ENCODE measurements at regions not wholly inside any gene's neighbourhood (a gene's known extent, or its start where the extent isn't known, plus 50 kb on each side); places are given as distances from the start of the nearest gene placed in this dataset.

DNA sequence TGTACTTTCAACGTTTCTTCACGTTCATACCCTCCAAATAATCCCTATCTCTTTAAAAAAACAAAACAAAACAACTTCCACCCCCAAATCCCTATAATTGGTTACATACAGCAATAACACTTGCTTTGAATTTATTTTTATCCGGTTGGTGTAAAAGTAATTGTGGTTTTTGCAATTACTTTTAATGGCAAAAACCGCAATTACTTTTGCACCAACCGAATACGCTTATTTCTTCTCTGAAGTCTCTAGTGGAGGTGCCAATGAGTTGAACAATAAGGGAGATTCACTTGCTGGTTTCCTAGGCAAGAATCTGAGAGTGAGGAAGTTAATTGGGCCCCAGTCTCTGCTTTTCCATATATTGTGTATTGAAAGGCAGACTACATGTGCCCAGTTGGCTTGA is 133.3 kb downstream of the DACT1 start:
- Histone ChIP-seq H2AFZ (ENCODE audit: low read length) (no peak overlapping the region), H2AK5ac (ENCODE audit: insufficient read length, low read length) (no peak overlapping the region), H2BK12ac (ENCODE audit: insufficient read length, low read depth, low read length) (no peak overlapping the region), H3K79me1 (ENCODE audit: insufficient read depth, low read depth, low read length, poor library complexity, severe bottlenecking) (no peaks in the 10 kb centered on the region), H3T11ph (ENCODE audit: low read length) (no peak overlapping the region), H4K8ac (replicated peaks; ENCODE audit: insufficient read length, low read depth, low read length) (no peak overlapping the region), H3K4me1 (ENCODE audit: insufficient read depth, low read length) (peaks cover 3% of the 10 kb centered on the region), H4K5ac (ENCODE audit: insufficient read length, low read depth, low read length) (no peak overlapping the region), H3K27me3 (ENCODE audit: insufficient read depth, low read length) (peaks cover 5% of the 10 kb centered on the region; the same call in 1 of the 2 replicates), H3K23ac (ENCODE audit: insufficient read length, low read depth, low read length) (no peak overlapping the region), H3K79me2 (ENCODE audit: insufficient read depth, low read length) (no peaks in the 10 kb centered on the region), H4K91ac (ENCODE audit: insufficient read length, low read depth, low read length) (no peak overlapping the region), H2BK120ac (ENCODE audit: low read depth, low read length, poor library complexity, severe bottlenecking) (no peak overlapping the region), H3K18ac (ENCODE audit: insufficient read length, low read depth, low read length) (no peak overlapping the region), H3K9ac (ENCODE audit: extremely low read depth, insufficient read length, low read length) (no peak overlapping the region), H3K4me2 (ENCODE audit: insufficient read depth, insufficient read length, low read length) (no peak overlapping the region), H3K56ac (ENCODE audit: insufficient read length, low read depth, low read length) (no peak overlapping the region), H2BK15ac (ENCODE audit: low read depth, low read length) (no peak overlapping the region), H3K23me2 (ENCODE audit: insufficient read length, low read depth, low read length, poor library complexity, severe bottlenecking) (no peaks in the 10 kb centered on the region), H3K27ac (ENCODE audit: insufficient read length, low read depth, low read length) (no peak overlapping the region), H2BK5ac (ENCODE audit: insufficient read length, low read length) (no peak overlapping the region), H3K9me3 (ENCODE audit: control insufficient read depth, low read depth, low read length) (no peaks in the 10 kb centered on the region), H4K20me1 (ENCODE audit: control insufficient read depth, insufficient read depth, insufficient read length) (no peaks in the 10 kb centered on the region), H3K4ac (ENCODE audit: low read depth, low read length) (no peak overlapping the region), H3K14ac (ENCODE audit: insufficient read depth, low read length) (no peak overlapping the region), H2BK20ac (ENCODE audit: low read depth, low read length, poor library complexity, severe bottlenecking) (no peak overlapping the region)
- 100% methylated on average over 2 of the region's 6 CpGs for WGBS (ENCODE audit: extremely low coverage, insufficient read length, low lambda C conversion rate)
- Mint-ChIP-seq H3K4me1 (peaks cover 33 to 39% of the 10 kb centered on the region in 2 experiments), H3K27me3 (ENCODE audit: low read depth) (peaks cover 91% of the 10 kb centered on the region), H3K9me3 (peaks cover 3 to 11% of the 10 kb centered on the region in 2 experiments; a peak in 4 of 5 replicates), H3K27ac (no peak overlapping the region), H3K36me3 (ENCODE audit: insufficient read depth in 1 of 3, low read depth in 3 of 3) (peaks cover 0 to 4% (median 0%) of the 10 kb centered on the region in 3 experiments; a peak in 3 of 7 replicates), H3K4me3 (no peak overlapping the region)
- TF ChIP-seq, protein P1, sequence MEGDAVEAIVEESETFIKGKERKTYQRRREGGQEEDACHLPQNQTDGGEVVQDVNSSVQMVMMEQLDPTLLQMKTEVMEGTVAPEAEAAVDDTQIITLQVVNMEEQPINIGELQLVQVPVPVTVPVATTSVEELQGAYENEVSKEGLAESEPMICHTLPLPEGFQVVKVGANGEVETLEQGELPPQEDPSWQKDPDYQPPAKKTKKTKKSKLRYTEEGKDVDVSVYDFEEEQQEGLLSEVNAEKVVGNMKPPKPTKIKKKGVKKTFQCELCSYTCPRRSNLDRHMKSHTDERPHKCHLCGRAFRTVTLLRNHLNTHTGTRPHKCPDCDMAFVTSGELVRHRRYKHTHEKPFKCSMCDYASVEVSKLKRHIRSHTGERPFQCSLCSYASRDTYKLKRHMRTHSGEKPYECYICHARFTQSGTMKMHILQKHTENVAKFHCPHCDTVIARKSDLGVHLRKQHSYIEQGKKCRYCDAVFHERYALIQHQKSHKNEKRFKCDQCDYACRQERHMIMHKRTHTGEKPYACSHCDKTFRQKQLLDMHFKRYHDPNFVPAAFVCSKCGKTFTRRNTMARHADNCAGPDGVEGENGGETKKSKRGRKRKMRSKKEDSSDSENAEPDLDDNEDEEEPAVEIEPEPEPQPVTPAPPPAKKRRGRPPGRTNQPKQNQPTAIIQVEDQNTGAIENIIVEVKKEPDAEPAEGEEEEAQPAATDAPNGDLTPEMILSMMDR (conservative IDR thresholded peaks at IDR 0.05): no peak
- no peak for DNase-seq
